HG02763 (cell line): ENCODE measurements at regions not wholly inside any gene's neighbourhood (a gene's known extent, or its start where the extent isn't known, plus 50 kb on each side); places are given as distances from the start of the nearest gene placed in this dataset.
"Not testable (repeated sequence)": the region's sequence is repeated elsewhere in the genome, so short reads cannot be mapped to it uniquely, and the experiment has no call there.

ENCODE experiments used
- ATAC-seq: cut with Tn5 transposase; IDR thresholded peaks from one replicate; pipeline ENCODE4 v1.9.1; 2021; ENCODE audit warnings: mild to moderate bottlenecking, moderate library complexity; ENCODE audit not compliant: unreplicated experiment

- ATAC-seq, result no peak
Measured at GRCh38 chr14:86777963-86778602, 1214.9 kb downstream of the GALC start.

- ATAC-seq, result not testable (repeated sequence)
Measured at GRCh38 chr14:86775896-86776295, 1217.1 kb downstream of the GALC start.

- ATAC-seq, result no peak
Measured at GRCh38 chr14:86774916-86775315, 1218.1 kb downstream of the GALC start.

- no peak for ATAC-seq
Measured at GRCh38 chr14:86772075-86772474, 1220.9 kb downstream of the GALC start.

- ATAC-seq, result no peak
Measured at GRCh38 chr14:86770186-86770585, 1222.8 kb downstream of the GALC start.

GRCh38 chr14:86766469-86766868 is 1226.5 kb downstream of the GALC start:
- ATAC-seq, result no peak

GRCh38 chr14:86761611-86762010 is 1231.4 kb downstream of the GALC start:
- ATAC-seq, result no peak

GRCh38 chr14:86756521-86757190 is 1226.7 kb downstream of the FLRT2 start:
- ATAC-seq, result no peak

GRCh38 chr14:86750488-86750887 is 1220.5 kb downstream of the FLRT2 start:
- ATAC-seq, result not testable (repeated sequence)

GRCh38 chr14:86739761-86740160 is 1209.8 kb downstream of the FLRT2 start:
- ATAC-seq, result no peak

- ATAC-seq, result not testable (repeated sequence)
Measured at GRCh38 chr14:86731427-86731826, 1201.5 kb downstream of the FLRT2 start.

GRCh38 chr14:86723254-86723624 is 1193.3 kb downstream of the FLRT2 start:
- no peak for ATAC-seq

GRCh38 chr14:86722612-86723253 is 1192.8 kb downstream of the FLRT2 start:
- no peak for ATAC-seq

GRCh38 chr14:86714575-86714974 is 1184.6 kb downstream of the FLRT2 start:
- ATAC-seq, result no peak

- no peak for ATAC-seq
Measured at GRCh38 chr14:86714153-86714552, 1184.2 kb downstream of the FLRT2 start.

- no peak for ATAC-seq
Measured at GRCh38 chr14:86712727-86713126, 1182.8 kb downstream of the FLRT2 start.

- ATAC-seq, result no peak
Measured at GRCh38 chr14:86712176-86712575, 1182.2 kb downstream of the FLRT2 start.

- no peak for ATAC-seq
Measured at GRCh38 chr14:86708846-86709339, 1178.9 kb downstream of the FLRT2 start.

GRCh38 chr14:86707071-86707470 is 1177.1 kb downstream of the FLRT2 start:
- no peak for ATAC-seq

- no peak for ATAC-seq
Measured at GRCh38 chr14:86683561-86683960, 1153.6 kb downstream of the FLRT2 start.

GRCh38 chr14:86675059-86675458 is 1145.1 kb downstream of the FLRT2 start:
- no peak for ATAC-seq

GRCh38 chr14:86673523-86673969 is 1143.6 kb downstream of the FLRT2 start:
- no peak for ATAC-seq
